ENCODE measurements at regions not wholly inside any gene's neighbourhood (a gene's known extent, or its start where the extent isn't known, plus 50 kb on each side); places are given as distances from the start of the nearest gene placed in this dataset. TPM values are rescaled to one million over a fixed set of nuclear protein-coding genes. Genes with fewer than 3 reads are reported as not detected.

DNA sequence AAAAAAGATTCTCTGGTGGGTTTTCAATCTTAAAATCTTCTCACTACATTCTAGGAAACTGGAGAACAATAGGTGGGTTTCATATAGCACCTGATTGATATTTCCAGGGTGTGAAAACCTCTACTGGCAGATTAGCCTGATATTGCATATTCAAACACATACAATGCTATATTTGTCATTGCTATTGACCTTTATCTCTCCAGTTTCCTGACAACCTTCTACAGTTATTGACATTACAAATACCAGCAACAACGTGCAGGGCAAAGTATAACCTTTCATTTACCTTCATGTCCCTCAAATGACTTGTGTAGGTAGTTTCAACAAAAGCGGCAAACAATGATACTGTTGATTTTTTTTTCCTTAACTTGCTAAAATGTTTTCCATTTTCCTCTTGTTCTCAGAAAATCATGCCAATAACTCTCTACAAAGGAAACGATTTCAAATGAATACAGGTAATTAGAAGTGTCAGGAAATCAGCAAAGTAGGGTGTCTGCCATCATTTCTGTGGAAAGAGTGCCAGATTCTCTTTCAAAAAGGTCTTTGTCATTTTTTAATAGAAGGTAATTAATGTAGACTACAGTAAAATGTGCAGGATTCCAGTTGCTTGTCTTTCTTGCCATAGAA, 72.6 kb upstream of the CDIN1 start:
- intact Hi-C loops (cut with DNase I): no loop called here
- DNase-seq (no peak), ATAC-seq (ENCODE audit: poor library complexity) (no peak)

DNA sequence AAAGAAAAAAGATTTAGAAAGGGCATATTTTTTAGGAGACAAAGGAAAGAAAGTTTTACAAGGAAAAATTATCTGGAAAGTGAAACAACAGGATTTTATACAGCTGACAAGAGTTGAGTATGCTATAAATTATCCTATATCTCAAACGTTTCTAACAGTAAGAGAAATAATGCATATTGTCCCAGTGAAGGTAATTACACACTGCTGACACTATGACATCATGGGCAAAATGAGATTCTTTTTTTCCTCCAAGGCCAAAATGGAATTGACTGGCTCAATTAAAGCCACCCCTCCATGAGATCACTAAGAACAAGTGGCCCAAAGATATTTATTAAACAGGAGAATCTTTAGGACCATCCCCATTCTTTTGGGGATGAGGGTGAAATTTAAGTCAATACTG, 72.0 kb upstream of the CDIN1 start:
- no peak for DNase-seq
- intact Hi-C loops (cut with DNase I): no loop called here
- ATAC-seq (ENCODE audit: poor library complexity): no peak

DNA sequence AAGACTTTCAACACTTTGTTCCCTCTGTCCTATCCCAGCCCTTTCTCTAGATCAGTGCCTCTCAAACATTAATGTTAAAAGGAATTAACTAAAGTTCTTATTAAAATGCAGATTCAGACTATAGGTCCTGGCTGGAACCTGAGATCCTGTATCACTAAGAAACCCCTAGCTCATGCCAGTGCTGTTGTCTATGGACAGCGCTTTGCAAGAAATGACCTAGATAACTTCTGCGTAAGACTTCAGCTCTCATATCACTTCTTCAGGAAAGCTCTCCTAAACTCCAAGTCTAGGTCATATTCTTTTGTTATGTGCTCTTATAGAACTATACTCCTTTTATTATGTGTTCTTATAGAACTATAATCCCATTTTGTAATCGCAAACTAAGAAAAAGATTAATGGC, 67.8 kb upstream of the CDIN1 start:
- no peak for ATAC-seq (ENCODE audit: poor library complexity)
- no peak for DNase-seq
- intact Hi-C loops (cut with DNase I): no loop called here

DNA sequence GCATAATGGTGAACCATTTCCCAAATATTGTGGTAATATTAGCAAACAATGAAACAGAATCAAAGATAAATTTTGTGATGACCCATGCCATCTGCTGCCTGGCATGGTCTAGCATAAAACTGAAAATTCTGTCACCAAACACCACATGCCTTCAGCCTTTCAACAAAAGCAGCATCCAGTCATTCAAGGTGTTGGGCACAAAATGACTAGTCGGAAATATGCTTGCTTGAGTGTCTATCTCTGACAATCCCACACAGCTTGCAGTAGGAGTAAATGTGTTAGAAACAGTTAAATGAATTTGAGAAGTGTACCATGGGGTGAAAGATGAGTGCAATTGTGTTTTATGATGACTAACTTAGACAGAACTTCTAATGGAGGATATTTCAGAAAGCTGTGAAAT, 61.7 kb upstream of the CDIN1 start:
- ATAC-seq (ENCODE audit: poor library complexity) (no peak), DNase-seq (no peak)
- intact Hi-C loops (cut with DNase I): no loop called here

DNA sequence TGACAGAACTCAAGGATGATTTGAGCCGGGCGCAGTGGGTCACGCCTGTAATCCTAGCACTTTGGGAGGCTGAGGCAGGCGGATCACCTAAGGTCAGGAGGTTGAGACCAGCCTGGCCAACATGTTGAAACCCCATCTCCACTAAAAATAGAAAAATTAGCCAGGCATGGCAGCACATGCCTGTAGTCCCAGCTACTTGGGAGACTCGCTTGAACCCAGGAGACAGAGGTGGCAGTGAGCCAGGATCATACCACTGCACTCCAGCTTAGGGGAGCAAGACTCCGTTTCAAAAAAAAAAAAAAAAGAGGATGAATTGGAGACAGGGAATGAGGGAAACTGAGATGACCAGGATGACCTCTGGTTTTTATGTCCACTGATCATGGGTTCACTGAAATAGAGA, 60.4 kb upstream of the CDIN1 start:
- no peak for ATAC-seq (ENCODE audit: poor library complexity)
- intact Hi-C loops (cut with DNase I): no loop called here
- DNase-seq: no peak

DNA sequence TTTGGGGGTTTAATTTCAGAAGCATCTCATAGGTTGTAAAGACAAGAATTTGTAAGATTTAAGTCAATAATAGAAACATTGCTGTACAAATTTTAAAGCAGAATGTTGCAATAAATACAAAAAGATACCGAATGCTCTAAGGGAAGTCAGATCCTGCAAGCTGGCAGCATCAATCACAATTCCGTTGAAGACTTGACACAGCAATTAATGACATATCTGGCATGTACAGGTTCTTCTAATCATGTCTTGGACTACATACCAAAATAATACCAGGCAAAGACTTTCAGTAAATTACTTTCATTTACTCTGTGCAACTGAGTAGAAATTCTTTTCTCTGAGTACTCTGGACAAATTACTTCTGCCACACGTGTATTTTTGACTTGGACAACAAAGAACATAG, 54.0 kb upstream of the CDIN1 start:
- DNase-seq: no peak
- ATAC-seq (ENCODE audit: poor library complexity): no peak
- intact Hi-C loops (cut with DNase I): no loop called here

DNA sequence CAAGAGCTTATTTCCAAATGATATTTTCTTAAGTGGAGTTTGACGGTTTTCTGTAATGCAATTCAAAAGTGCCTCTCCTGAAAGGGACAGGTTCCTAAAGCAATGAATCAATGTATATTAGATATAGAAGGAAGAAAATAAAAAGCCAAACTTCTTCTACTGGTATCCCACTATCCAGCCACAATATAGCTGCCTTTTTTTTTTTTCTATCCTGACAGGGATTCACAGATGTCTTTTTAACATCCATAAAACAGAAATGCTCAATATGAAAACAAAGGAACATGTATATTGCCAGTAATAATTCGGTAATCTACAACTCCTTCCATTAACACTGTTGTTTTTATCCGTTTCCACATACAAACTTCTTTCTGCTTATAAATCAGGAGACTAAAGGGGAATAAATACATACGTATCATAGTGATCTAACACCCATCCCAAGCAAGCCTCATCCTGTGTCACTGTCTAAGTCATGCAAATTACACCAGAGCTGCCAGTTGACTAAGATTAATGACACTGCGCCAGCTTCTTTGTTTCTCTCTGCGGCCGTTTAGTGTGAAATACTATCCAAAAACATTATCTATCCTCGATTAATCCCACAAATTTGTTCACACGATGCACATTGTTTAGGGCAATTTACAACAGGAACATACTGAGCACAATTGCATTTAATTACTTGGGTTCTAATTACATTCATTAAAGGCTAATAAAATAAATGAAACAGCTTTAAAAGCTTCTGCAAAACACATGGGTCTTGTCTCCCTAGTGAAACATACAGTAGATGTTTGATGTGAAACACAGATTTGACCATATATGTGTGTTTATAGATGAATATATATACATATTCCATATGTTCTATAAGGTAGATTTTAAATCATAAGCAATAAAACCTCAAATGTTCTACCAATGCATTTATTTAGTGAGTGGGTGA, 51.9 kb upstream of the CDIN1 start:
- intact Hi-C loops (cut with DNase I): no loop called here
- ATAC-seq (ENCODE audit: poor library complexity): no peak
- no peak for DNase-seq

DNA sequence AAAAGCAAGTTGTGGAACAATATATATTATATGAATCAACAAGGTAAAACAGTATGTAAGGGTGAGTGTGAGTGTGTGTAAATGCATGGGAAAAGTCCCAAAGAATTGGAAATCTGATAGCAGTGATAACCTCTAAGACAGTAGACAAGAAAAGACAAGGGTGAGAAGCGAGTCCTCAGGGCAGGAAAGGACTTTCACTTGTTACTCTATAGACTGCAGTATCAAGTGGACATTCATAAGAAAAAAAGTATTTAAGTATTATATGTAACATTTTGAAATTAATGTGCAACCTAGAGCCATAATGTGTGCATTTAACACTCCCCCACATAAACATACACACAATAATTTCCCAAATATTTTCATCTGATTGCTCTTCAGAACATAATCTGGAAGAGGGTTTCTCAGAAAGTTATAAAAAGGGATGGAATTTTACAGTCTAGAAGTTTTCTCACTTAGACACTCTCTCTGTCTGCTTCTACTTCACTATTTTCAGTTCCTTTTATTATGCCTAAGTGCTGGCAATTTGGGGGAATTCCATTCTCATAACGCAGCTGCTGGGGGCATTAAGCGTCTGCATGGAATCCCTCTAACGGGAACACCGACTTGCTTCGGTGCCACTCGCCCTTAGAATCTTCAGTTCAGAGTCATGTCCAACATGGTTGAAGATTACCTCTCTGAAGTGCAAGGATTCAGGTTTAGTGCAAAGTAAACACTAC, 50.0 kb upstream of the CDIN1 start:
- intact Hi-C loops (cut with DNase I): no loop called here
- ATAC-seq (ENCODE audit: poor library complexity) (no peak), DNase-seq (no peak)

Small RNA genes lying in the stretch of these regions (microRNA-seq; reads per million reads assigned to microRNA genes)
- gene MIR4510: not detected

All from Right ventricle myocardium superior (tissue), 1 donor.